NB4 (cell line): ENCODE measurements at regions not wholly inside any gene's neighbourhood (a gene's known extent, or its start where the extent isn't known, plus 50 kb on each side); places are given as distances from the start of the nearest gene placed in this dataset.

Experiments used
- POLR2A ChIP-seq: IDR thresholded peaks from 2 replicates; pipeline ENCODE4 v1.6.1; 2011; ENCODE audit warnings: mild to moderate bottlenecking; ENCODE audit not compliant: insufficient read length; ENCODE audit errors: extremely low read depth
- TF ChIP-seq, protein P1 (sequence below): IDR thresholded peaks from one replicate; pipeline ENCODE4 v1.5.1; 2012; ENCODE audit warnings: low read depth, low read length
- TF ChIP-seq, protein P2 (sequence below): IDR thresholded peaks from 2 replicates; pipeline ENCODE4 v1.6.1; 2011; ENCODE audit warnings: low read depth, low read length

- TF ChIP-seq, protein P1, sequence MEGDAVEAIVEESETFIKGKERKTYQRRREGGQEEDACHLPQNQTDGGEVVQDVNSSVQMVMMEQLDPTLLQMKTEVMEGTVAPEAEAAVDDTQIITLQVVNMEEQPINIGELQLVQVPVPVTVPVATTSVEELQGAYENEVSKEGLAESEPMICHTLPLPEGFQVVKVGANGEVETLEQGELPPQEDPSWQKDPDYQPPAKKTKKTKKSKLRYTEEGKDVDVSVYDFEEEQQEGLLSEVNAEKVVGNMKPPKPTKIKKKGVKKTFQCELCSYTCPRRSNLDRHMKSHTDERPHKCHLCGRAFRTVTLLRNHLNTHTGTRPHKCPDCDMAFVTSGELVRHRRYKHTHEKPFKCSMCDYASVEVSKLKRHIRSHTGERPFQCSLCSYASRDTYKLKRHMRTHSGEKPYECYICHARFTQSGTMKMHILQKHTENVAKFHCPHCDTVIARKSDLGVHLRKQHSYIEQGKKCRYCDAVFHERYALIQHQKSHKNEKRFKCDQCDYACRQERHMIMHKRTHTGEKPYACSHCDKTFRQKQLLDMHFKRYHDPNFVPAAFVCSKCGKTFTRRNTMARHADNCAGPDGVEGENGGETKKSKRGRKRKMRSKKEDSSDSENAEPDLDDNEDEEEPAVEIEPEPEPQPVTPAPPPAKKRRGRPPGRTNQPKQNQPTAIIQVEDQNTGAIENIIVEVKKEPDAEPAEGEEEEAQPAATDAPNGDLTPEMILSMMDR, result no peak
- no peak for TF ChIP-seq POLR2A
- TF ChIP-seq, protein P2, sequence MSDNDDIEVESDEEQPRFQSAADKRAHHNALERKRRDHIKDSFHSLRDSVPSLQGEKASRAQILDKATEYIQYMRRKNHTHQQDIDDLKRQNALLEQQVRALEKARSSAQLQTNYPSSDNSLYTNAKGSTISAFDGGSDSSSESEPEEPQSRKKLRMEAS, result no peak
Measured at GRCh38 chr6:66057034-66057433, 350.0 kb upstream of the EYS start.
